H9 (cell line): ENCODE measurements at regions not wholly inside any gene's neighbourhood (a gene's known extent, or its start where the extent isn't known, plus 50 kb on each side); places are given as distances from the start of the nearest gene placed in this dataset.
A peak's percentile ranks its signal among the peaks of the same experiment; 100 is the strongest.

Experiments
- DNase-seq: peaks from one replicate; pipeline ENCODE4 v3.0.0-alpha.2; 2017
- H2AFZ ChIP-seq: one replicate; pipeline ENCODE4 v1.6.1; 2013; ENCODE audit warnings: mild to moderate bottlenecking, low read length, control low read depth, moderate library complexity
- H2AK5ac ChIP-seq: 2 replicates; pipeline ENCODE4 v1.6.1; 2013; ENCODE audit warnings: low read length, control low read depth, mixed read lengths; ENCODE audit not compliant: insufficient read length
- H2BK120ac ChIP-seq: one replicate; pipeline ENCODE4 v1.6.1; 2013; ENCODE audit warnings: low read depth, mild to moderate bottlenecking, low read length, control low read depth, inconsistent platforms; ENCODE audit not compliant: poor library complexity, severe bottlenecking
- H2BK12ac ChIP-seq: 2 replicates; pipeline ENCODE4 v1.6.1; 2013; ENCODE audit warnings: low read length, control low read depth, mixed read lengths, low read depth; ENCODE audit not compliant: insufficient read length
- H2BK15ac ChIP-seq: 2 replicates; pipeline ENCODE4 v1.6.1; 2013; ENCODE audit warnings: low read depth, low read length, control low read depth
- H2BK20ac ChIP-seq: one replicate; pipeline ENCODE4 v1.6.1; 2013; ENCODE audit warnings: low read depth, mild to moderate bottlenecking, low read length, control low read depth, inconsistent platforms; ENCODE audit not compliant: poor library complexity, severe bottlenecking
- H2BK5ac ChIP-seq: 2 replicates; pipeline ENCODE4 v1.6.1; 2013; ENCODE audit warnings: low read length, control low read depth, mixed read lengths; ENCODE audit not compliant: insufficient read length
- H3K14ac ChIP-seq: 2 replicates; pipeline ENCODE4 v1.6.1; 2013; ENCODE audit warnings: low read length, control low read depth; ENCODE audit not compliant: insufficient read depth
- H3K18ac ChIP-seq: 2 replicates; pipeline ENCODE4 v1.6.1; 2013; ENCODE audit warnings: low read depth, mild to moderate bottlenecking, mixed read lengths, low read length, control low read depth; ENCODE audit not compliant: insufficient read length
- H3K23ac ChIP-seq: 2 replicates; pipeline ENCODE4 v1.6.1; 2013; ENCODE audit warnings: low read length, control low read depth, mixed read lengths, low read depth; ENCODE audit not compliant: insufficient read length
- H3K23me2 ChIP-seq: 2 replicates; pipeline ENCODE4 v1.6.1; 2013; ENCODE audit warnings: low read depth, mild to moderate bottlenecking, mixed read lengths, low read length, control low read depth; ENCODE audit not compliant: insufficient read length, poor library complexity, severe bottlenecking
- H3K27ac ChIP-seq: 2 replicates; pipeline ENCODE4 v1.5.1; 2013; ENCODE audit warnings: low read length, control low read depth, mixed read lengths, low read depth; ENCODE audit not compliant: insufficient read length
- H3K27me3 ChIP-seq: 2 replicates; pipeline ENCODE4 v1.6.1; 2013; ENCODE audit warnings: low read length, control low read depth, inconsistent platforms; ENCODE audit not compliant: insufficient read depth
- H3K4ac ChIP-seq: 2 replicates; pipeline ENCODE4 v1.6.1; 2013; ENCODE audit warnings: low read depth, mild to moderate bottlenecking, control low read depth, inconsistent platforms, low read length, moderate library complexity
- H3K4me1 ChIP-seq: 2 replicates; pipeline ENCODE4 v1.6.1; 2013; ENCODE audit warnings: low read length, control low read depth, inconsistent platforms; ENCODE audit not compliant: insufficient read depth
- H3K4me2 ChIP-seq: 2 replicates; pipeline ENCODE4 v1.6.1; 2013; ENCODE audit warnings: low read length, control low read depth, mixed read lengths; ENCODE audit not compliant: insufficient read length, insufficient read depth
- H3K56ac ChIP-seq: 2 replicates; pipeline ENCODE4 v1.6.1; 2013; ENCODE audit warnings: low read depth, mild to moderate bottlenecking, mixed read lengths, low read length, control low read depth; ENCODE audit not compliant: insufficient read length
- H3K79me1 ChIP-seq: 2 replicates; pipeline ENCODE4 v1.6.1; 2013; ENCODE audit warnings: low read depth, mild to moderate bottlenecking, moderate library complexity, low read length, control low read depth, inconsistent platforms; ENCODE audit not compliant: insufficient read depth, poor library complexity, severe bottlenecking
- H3K79me2 ChIP-seq: 2 replicates; pipeline ENCODE4 v1.6.1; 2013; ENCODE audit warnings: low read length, control low read depth, inconsistent platforms; ENCODE audit not compliant: insufficient read depth
- H3K9ac ChIP-seq: 2 replicates; pipeline ENCODE4 v1.6.1; 2013; ENCODE audit warnings: low read length, control low read depth, mixed read lengths; ENCODE audit not compliant: insufficient read length; ENCODE audit errors: extremely low read depth
- H3K9me3 ChIP-seq: one replicate; pipeline ENCODE4 v1.6.1; 2013; ENCODE audit warnings: low read depth, low read length, inconsistent platforms; ENCODE audit not compliant: control insufficient read depth
- H3T11ph ChIP-seq: one replicate; pipeline ENCODE4 v1.6.1; 2013; ENCODE audit warnings: mild to moderate bottlenecking, low read length, control low read depth, inconsistent platforms
- H4K20me1 ChIP-seq: one replicate; pipeline ENCODE4 v1.6.1; 2013; ENCODE audit not compliant: control insufficient read depth, insufficient read length, insufficient read depth
- H4K5ac ChIP-seq: 2 replicates; pipeline ENCODE4 v1.6.1; 2013; ENCODE audit warnings: low read depth, mild to moderate bottlenecking, mixed read lengths, low read length, control low read depth; ENCODE audit not compliant: insufficient read length
- H4K8ac ChIP-seq: replicated peaks from 2 replicates; pipeline ENCODE4 v1.6.1; 2013; ENCODE audit warnings: low read length, control low read depth, mixed read lengths, low read depth; ENCODE audit not compliant: insufficient read length
- H4K91ac ChIP-seq: 2 replicates; pipeline ENCODE4 v1.6.1; 2013; ENCODE audit warnings: low read depth, mild to moderate bottlenecking, moderate library complexity, mixed read lengths, low read length, control low read depth; ENCODE audit not compliant: insufficient read length
- H3K27ac Mint-ChIP-seq, 3 experiments: 2 replicates in 2 of 3; 3 replicates in 1 of 3; pipeline ENCODE4 v1.8.0; 2020 to 2021; ENCODE audit warnings: mixed read lengths in 3 of 3, mild to moderate bottlenecking in 1 of 3, moderate library complexity in 1 of 3
- H3K27me3 Mint-ChIP-seq: 2 replicates; pipeline ENCODE4 v1.8.0; 2021; ENCODE audit warnings: low read depth, mild to moderate bottlenecking, moderate library complexity, mixed read lengths
- H3K36me3 Mint-ChIP-seq, 3 experiments: 2 replicates in 2 of 3; 3 replicates in 1 of 3; pipeline ENCODE4 v1.8.0; 2020 to 2021; ENCODE audit warnings: low read depth in 3 of 3, mixed read lengths in 3 of 3; ENCODE audit not compliant: insufficient read depth in 1 of 3
- H3K4me1 Mint-ChIP-seq, 2 experiments: 2 replicates each; pipeline ENCODE4 v1.8.0; 2020; ENCODE audit warnings: mixed read lengths in 2 of 2
- H3K4me3 Mint-ChIP-seq, 2 experiments: 2 replicates in 1 of 2; 3 replicates in 1 of 2; pipeline ENCODE4 v1.8.0; 2020 to 2021; ENCODE audit warnings: mild to moderate bottlenecking in 2 of 2, mixed read lengths in 2 of 2, moderate library complexity in 1 of 2
- H3K9me3 Mint-ChIP-seq, 2 experiments: 2 replicates in 1 of 2; 3 replicates in 1 of 2; pipeline ENCODE4 v1.8.0; 2020; ENCODE audit warnings: mild to moderate bottlenecking in 2 of 2, mixed read lengths in 2 of 2, moderate library complexity in 1 of 2
- CTCF ChIP-seq: fragments of 200-600 bp; sonication (generic); conservative IDR thresholded peaks from 3 replicates; pipeline ENCODE4 v1.8.0; 2021; ENCODE audit warnings: antibody characterized with exemption, mild to moderate bottlenecking
- WGBS: extraction: QIAGEN DNeasy Blood & Tissue Kit; methylation state at CpG from one replicate; pipeline ENCODE4 v1.1.7; 2013; ENCODE audit warnings: missing lambda C conversion rate, low lambda C conversion rate, mixed read lengths; ENCODE audit not compliant: insufficient read length; ENCODE audit errors: extremely low coverage; 5-methylcytosine and 5-hydroxymethylcytosine counted together

DNA sequence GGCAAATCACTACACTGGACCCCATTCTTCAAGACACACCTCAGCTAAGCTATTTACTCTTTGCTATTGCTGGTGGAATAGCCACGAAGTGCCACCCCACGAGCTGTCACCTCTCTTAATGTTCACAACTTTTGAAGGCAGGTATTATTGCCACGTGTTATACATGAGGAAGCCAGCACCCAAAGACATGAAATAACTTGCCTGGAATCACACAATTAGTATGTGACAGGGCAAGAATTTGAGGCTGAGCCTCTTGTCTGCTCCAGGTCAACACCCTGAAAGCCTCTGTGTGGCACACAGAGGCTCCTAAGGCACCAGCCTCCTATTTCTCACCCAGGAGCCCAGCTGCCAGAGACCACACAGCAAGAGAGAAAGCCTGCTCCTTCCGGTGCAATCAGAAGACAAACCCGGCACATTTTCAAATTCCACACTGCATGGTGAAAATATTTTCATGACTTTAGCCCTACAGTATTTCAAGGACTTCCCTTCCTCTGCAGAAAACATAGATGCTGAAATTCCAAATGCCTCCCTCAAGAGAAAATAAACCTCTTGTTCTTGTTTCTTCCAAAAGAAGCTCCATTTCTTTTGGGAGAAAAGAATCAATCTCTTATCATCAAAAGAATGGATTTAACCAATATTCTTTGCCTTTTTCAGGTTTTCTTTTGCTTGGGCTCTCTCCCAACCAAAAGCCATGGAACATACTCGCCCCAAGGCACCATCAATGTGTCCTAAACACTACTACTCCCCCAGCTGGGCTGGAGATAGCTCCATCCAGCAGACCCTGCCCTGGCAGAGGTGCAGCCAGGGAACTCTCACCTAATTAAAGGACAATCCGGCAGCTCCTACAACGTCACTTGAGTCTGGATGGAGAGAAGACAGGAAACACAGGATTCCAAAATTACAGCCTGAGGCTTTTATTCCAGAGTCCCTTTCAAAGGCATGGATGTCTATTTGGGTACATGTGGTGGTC, 84.7 kb upstream of the THBS1 start:
- Histone ChIP-seq H4K91ac (no peak overlapping the region), H4K5ac (no peak overlapping the region), H3K23ac (no peak overlapping the region), H3K4me1 (no peaks in the 10 kb centered on the region), H4K20me1 (no peaks in the 10 kb centered on the region), H3K9ac (no peak overlapping the region), H3K79me1 (no peaks in the 10 kb centered on the region), H3K27ac (no peak overlapping the region), H3K4ac (no peak overlapping the region), H4K8ac (no peak overlapping the region), H3K27me3 (no peaks in the 10 kb centered on the region), H2BK15ac (no peak overlapping the region), H2AK5ac (no peak overlapping the region), H2BK20ac (no peak overlapping the region), H2AFZ (no peak overlapping the region), H3K9me3 (no peaks in the 10 kb centered on the region), H2BK12ac (no peak overlapping the region), H3K4me2 (no peak overlapping the region), H2BK5ac (no peak overlapping the region), H3K23me2 (no peaks in the 10 kb centered on the region), H2BK120ac (no peak overlapping the region), H3K79me2 (no peaks in the 10 kb centered on the region), H3K18ac (no peak overlapping the region), H3K14ac (no peak overlapping the region), H3K56ac (no peak overlapping the region), H3T11ph (no peak overlapping the region)
- no peak for TF ChIP-seq CTCF
- Mint-ChIP-seq H3K9me3 (no peaks in the 10 kb centered on the region), H3K4me1 (peaks cover 0 to 4% of the 10 kb centered on the region in 2 experiments; a peak in 1 of 4 replicates), H3K27me3 (no peaks in the 10 kb centered on the region), H3K27ac (0 out of 7 replicates have a peak overlapping the region, but pooled peaks of 1 of the 3 experiments have one; percentile 23), H3K36me3 (no peaks in the 10 kb centered on the region), H3K4me3 (no peak overlapping the region)
- no CpG with 5 or more reads among the region's 8 CpGs for WGBS
- DNase-seq, result no peak
